Gastrocnemius medialis (tissue), 4 donors: ENCODE measurements at regions not wholly inside any gene's neighbourhood (a gene's known extent, or its start where the extent isn't known, plus 50 kb on each side); places are given as distances from the start of the nearest gene placed in this dataset.

Experiments used
- ATAC-seq, 2 donors: fragments of 150-250 bp; one replicate each; pipeline ENCODE4 v1.9.1; 2016
- DNase-seq, 2 donors: peaks; one replicate each; pipeline ENCODE4 v3.0.0-alpha.2; 2019
- H3K27ac ChIP-seq, 4 donors: fragments of 200-600 bp; sonication (generic); 1 replicate in 1 of 4; 2 replicates in 3 of 4; pipeline ENCODE4 v1.5.1; 2016 to 2018; ENCODE audit warnings: mild to moderate bottlenecking in 2 of 4, moderate library complexity in 1 of 4
- H3K27me3 ChIP-seq, 3 donors: fragments of 200-600 bp; sonication (generic) in 2 of 3; 1 replicate in 1 of 3; 2 replicates in 2 of 3; pipeline versions ENCODE4 v1.5.1 to v1.6.0; 2016 to 2019; ENCODE audit warnings: mild to moderate bottlenecking in 1 of 3, moderate library complexity in 1 of 3
- H3K36me3 ChIP-seq, 2 donors: fragments of 200-600 bp; sonication (generic) in 1 of 2; one replicate each; pipeline ENCODE4 v1.5.1; 2017 to 2018
- H3K4me1 ChIP-seq, 2 donors: fragments of 200-600 bp; sonication (generic) in 1 of 2; one replicate each; pipeline ENCODE4 v1.5.1; 2016 to 2017; ENCODE audit warnings: mild to moderate bottlenecking in 2 of 2
- H3K4me3 ChIP-seq, 4 donors: fragments of 200-600 bp; sonication (generic) in 3 of 4; 1 replicate in 1 of 4; 2 replicates in 3 of 4; pipeline ENCODE4 v1.5.1; 2016 to 2019; ENCODE audit warnings: mild to moderate bottlenecking in 2 of 4
- H3K9me3 ChIP-seq, 3 donors: fragments of 200-600 bp; sonication (generic) in 2 of 3; 1 replicate in 1 of 3; 2 replicates in 2 of 3; pipeline ENCODE4 v1.5.1; 2016 to 2019
- CTCF ChIP-seq, 5 experiments: fragments of 450-650 bp in 3 of 5; fragments of 200-600 bp in 2 of 5; sonication (generic) in 2 of 5; IDR thresholded peaks in 4 of 5; conservative IDR thresholded peaks in 1 of 5; 1 replicate in 4 of 5; 2 replicates in 1 of 5; pipeline ENCODE4 v1.5.1; 2016 to 2019; ENCODE audit warnings: antibody characterized with exemption in 5 of 5, mild to moderate bottlenecking in 3 of 5, moderate library complexity in 3 of 5
- POLR2A ChIP-seq, 2 donors: fragments of 450-650 bp; IDR thresholded peaks; one replicate each; pipeline ENCODE4 v1.6.1; 2017; ENCODE audit warnings: antibody characterized with exemption in 2 of 2, mild to moderate bottlenecking in 2 of 2, moderate library complexity in 2 of 2
- in situ Hi-C, 4 donors: fragments of 200-750 bp; cut with MboI; loops; one replicate each; pipeline versions ENCODE4 v1.15.0 to v1.8.0; 2017; ENCODE audit warnings: low sequenced_read_pairs in 4 of 4
- intact Hi-C: fragments of 100-400 bp; cut with DNase I; formaldehyde crosslinking; loops from one replicate; pipeline ENCODE4 v1.15.1; 2023; ENCODE audit warnings: low total_unique reads

- ATAC-seq, result no peak
- DNase-seq, result no peak
- intact Hi-C loops, result no loop called here
- no peaks in the 10 kb centered on the region for H3K4me1 ChIP-seq
- H3K9me3 ChIP-seq, result no peaks in the 10 kb centered on the region
- H3K27me3 ChIP-seq, result no peaks in the 10 kb centered on the region
- no peaks in the 10 kb centered on the region for H3K36me3 ChIP-seq
- H3K27ac ChIP-seq, result no peak overlapping the region
- H3K4me3 ChIP-seq, result no peak overlapping the region
- TF ChIP-seq POLR2A (IDR thresholded peaks at IDR 0.05), result no peak
- no peak for TF ChIP-seq CTCF (IDR thresholded peaks at IDR 0.05 in 4 of 5, conservative IDR thresholded peaks at IDR 0.05 in 1 of 5)
- in situ Hi-C loops, result no loop called here
These were observed 632.7 kb upstream of the SUCLG2 start for GRCh38 chr3:68287101-68287500.

GRCh38 chr3:68274286-68274685 is 619.9 kb upstream of the SUCLG2 start:
- Histone ChIP-seq H3K9me3 (no peaks in the 10 kb centered on the region), H3K36me3 (no peaks in the 10 kb centered on the region), H3K4me1 (no peaks in the 10 kb centered on the region), H3K4me3 (no peak overlapping the region), H3K27ac (no peak overlapping the region), H3K27me3 (no peaks in the 10 kb centered on the region)
- DNase-seq (no peak), ATAC-seq (no peak)
- in situ Hi-C loops (no loop called here), intact Hi-C loops (no loop called here)
- no peak for TF ChIP-seq CTCF (IDR thresholded peaks at IDR 0.05 in 4 of 5, conservative IDR thresholded peaks at IDR 0.05 in 1 of 5)
- TF ChIP-seq POLR2A (IDR thresholded peaks at IDR 0.05), result no peak

GRCh38 chr3:68271145-68271544 is 616.7 kb upstream of the SUCLG2 start:
- no peak overlapping the region for H3K27ac ChIP-seq
- intact Hi-C loops, result no loop called here
- ATAC-seq (no peak), DNase-seq (no peak)
- H3K9me3 ChIP-seq, result no peaks in the 10 kb centered on the region
- no peaks in the 10 kb centered on the region for H3K27me3 ChIP-seq
- H3K36me3 ChIP-seq, result no peaks in the 10 kb centered on the region
- no peak overlapping the region for H3K4me3 ChIP-seq
- in situ Hi-C loops, result no loop called here
- H3K4me1 ChIP-seq, result peaks cover 0 to 11% of the 10 kb centered on the region in 2 donors
- no peak for TF ChIP-seq CTCF (IDR thresholded peaks at IDR 0.05 in 4 of 5, conservative IDR thresholded peaks at IDR 0.05 in 1 of 5)
- TF ChIP-seq POLR2A (IDR thresholded peaks at IDR 0.05), result no peak

- H3K27ac ChIP-seq, result no peak overlapping the region
- in situ Hi-C loops, result no loop called here
- H3K36me3 ChIP-seq, result no peaks in the 10 kb centered on the region
- H3K4me3 ChIP-seq, result no peak overlapping the region
- DNase-seq (no peak), ATAC-seq (no peak)
- H3K9me3 ChIP-seq, result no peaks in the 10 kb centered on the region
- intact Hi-C loops, result no loop called here
- TF ChIP-seq CTCF (IDR thresholded peaks at IDR 0.05 in 4 of 5, conservative IDR thresholded peaks at IDR 0.05 in 1 of 5) (no peak), POLR2A (IDR thresholded peaks at IDR 0.05) (no peak)
- H3K4me1 ChIP-seq, result no peaks in the 10 kb centered on the region
- H3K27me3 ChIP-seq, result no peaks in the 10 kb centered on the region
These were observed 602.3 kb upstream of the SUCLG2 start for GRCh38 chr3:68256635-68257223.

GRCh38 chr3:68249265-68249664 is 594.9 kb upstream of the SUCLG2 start:
- Histone ChIP-seq H3K27me3 (no peaks in the 10 kb centered on the region), H3K4me1 (no peaks in the 10 kb centered on the region), H3K9me3 (no peaks in the 10 kb centered on the region), H3K4me3 (no peak overlapping the region), H3K36me3 (no peaks in the 10 kb centered on the region), H3K27ac (no peak overlapping the region)
- ATAC-seq, result no peak
- in situ Hi-C loops, result no loop called here
- TF ChIP-seq CTCF (IDR thresholded peaks at IDR 0.05 in 4 of 5, conservative IDR thresholded peaks at IDR 0.05 in 1 of 5) (no peak), POLR2A (IDR thresholded peaks at IDR 0.05) (no peak)
- intact Hi-C loops, result no loop called here
- no peak for DNase-seq
